ENCODE measurements at regions not wholly inside any gene's neighbourhood (a gene's known extent, or its start where the extent isn't known, plus 50 kb on each side); places are given as distances from the start of the nearest gene placed in this dataset.

DNA sequence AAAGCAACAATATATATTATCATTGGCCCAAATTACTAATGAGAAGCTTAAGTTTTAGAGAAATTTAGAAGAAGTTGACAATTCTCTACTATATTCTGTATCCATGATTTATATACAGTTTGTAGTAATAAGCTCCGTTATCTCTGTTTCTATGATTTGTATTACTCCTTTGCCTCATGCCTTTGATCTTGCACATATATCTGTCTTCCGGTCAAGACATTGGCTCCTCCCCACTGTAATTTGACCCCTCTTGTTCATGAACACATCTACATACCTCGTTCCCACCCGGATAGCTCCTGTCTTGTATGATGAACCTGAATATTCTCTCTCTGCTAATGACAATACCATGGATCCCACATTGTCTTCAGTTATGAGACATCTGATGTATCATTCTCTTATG, 581.0 kb upstream of the RGS18 start:
- Mint-ChIP-seq H3K36me3 (ENCODE audit: insufficient read depth) (no peaks in the 10 kb centered on the region), H3K9me3 (ENCODE audit: low read depth) (peaks cover 7% of the 10 kb centered on the region), H3K27me3 (no peaks in the 10 kb centered on the region), H3K4me1 (ENCODE audit: low read depth) (peaks cover 8% of the 10 kb centered on the region), H3K4me3 (ENCODE audit: low read depth) (no peak overlapping the region), H3K27ac (no peak overlapping the region)
- DNase-seq (ENCODE audit: low spot score, unreplicated experiment) = no peak
- no peak for TF ChIP-seq CTCF (IDR thresholded peaks at IDR 0.05; ENCODE audit: unreplicated experiment)

- peaks cover 7% of the 10 kb centered on the region for H3K4me1 Mint-ChIP-seq (ENCODE audit: low read depth)
- H3K36me3 Mint-ChIP-seq (ENCODE audit: insufficient read depth) = no peaks in the 10 kb centered on the region
- no peak for DNase-seq (ENCODE audit: low spot score, unreplicated experiment)
- H3K27ac Mint-ChIP-seq = no peak overlapping the region
- H3K27me3 Mint-ChIP-seq = no peaks in the 10 kb centered on the region
- TF ChIP-seq CTCF (IDR thresholded peaks at IDR 0.05; ENCODE audit: unreplicated experiment) = no peak
- H3K4me3 Mint-ChIP-seq (ENCODE audit: low read depth) = no peak overlapping the region
- peaks cover 12% of the 10 kb centered on the region for H3K9me3 Mint-ChIP-seq (ENCODE audit: low read depth)
These were observed 580.0 kb upstream of the RGS18 start for GRCh38 chr1:191578281-191578680.

DNA sequence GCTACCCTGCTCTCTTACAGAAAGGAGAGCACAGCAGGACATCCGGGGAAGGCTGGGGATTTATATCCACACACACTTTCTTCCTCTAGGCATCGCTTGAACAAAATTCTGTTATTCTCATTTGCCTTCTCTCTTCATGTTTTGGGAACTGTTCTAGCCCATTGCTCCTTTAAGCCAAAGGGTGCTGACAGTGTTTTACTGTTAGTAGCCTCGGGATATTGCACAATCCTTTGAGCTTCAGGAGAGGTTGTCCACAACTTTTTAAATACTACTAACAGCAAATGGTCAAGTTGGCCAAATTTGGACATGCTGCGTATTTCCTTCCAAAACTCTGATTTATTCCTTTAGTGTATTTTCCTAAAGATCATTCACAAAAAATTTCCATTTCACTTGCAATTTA, 579.2 kb upstream of the RGS18 start:
- H3K27ac Mint-ChIP-seq = no peak overlapping the region
- no peaks in the 10 kb centered on the region for H3K27me3 Mint-ChIP-seq
- peaks cover 16% of the 10 kb centered on the region for H3K9me3 Mint-ChIP-seq (ENCODE audit: low read depth)
- no peak overlapping the region for H3K4me3 Mint-ChIP-seq (ENCODE audit: low read depth)
- H3K4me1 Mint-ChIP-seq (ENCODE audit: low read depth) = peaks cover 8% of the 10 kb centered on the region
- H3K36me3 Mint-ChIP-seq (ENCODE audit: insufficient read depth) = no peaks in the 10 kb centered on the region
- no peak for TF ChIP-seq CTCF (IDR thresholded peaks at IDR 0.05; ENCODE audit: unreplicated experiment)
- no peak for DNase-seq (ENCODE audit: low spot score, unreplicated experiment)

DNA sequence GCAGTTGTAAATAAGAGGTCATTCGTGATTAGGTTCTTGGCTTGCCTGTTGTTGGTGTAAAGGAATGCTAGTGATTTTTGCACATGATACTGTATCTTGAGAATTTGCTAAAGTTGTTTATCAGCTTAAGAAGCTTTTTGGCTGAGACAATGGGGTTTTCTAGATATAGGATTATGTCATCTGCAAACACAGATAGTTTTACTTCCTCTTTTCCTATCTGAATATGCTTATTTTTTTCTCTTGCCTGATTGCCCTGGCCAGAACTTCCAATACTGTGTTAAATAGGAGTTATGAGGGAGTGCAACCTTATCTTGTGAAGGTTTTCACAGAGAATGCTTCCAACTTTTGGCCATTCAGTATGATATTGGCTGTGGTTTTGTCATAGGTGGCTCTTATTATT, 576.1 kb upstream of the RGS18 start:
- no peak overlapping the region for H3K4me3 Mint-ChIP-seq (ENCODE audit: low read depth)
- no peak overlapping the region for H3K27ac Mint-ChIP-seq
- no peak for DNase-seq (ENCODE audit: low spot score, unreplicated experiment)
- H3K4me1 Mint-ChIP-seq (ENCODE audit: low read depth) = peaks cover 2% of the 10 kb centered on the region
- no peaks in the 10 kb centered on the region for H3K36me3 Mint-ChIP-seq (ENCODE audit: insufficient read depth)
- TF ChIP-seq CTCF (IDR thresholded peaks at IDR 0.05; ENCODE audit: unreplicated experiment) = no peak
- peaks cover 16% of the 10 kb centered on the region for H3K9me3 Mint-ChIP-seq (ENCODE audit: low read depth)
- no peaks in the 10 kb centered on the region for H3K27me3 Mint-ChIP-seq

DNA sequence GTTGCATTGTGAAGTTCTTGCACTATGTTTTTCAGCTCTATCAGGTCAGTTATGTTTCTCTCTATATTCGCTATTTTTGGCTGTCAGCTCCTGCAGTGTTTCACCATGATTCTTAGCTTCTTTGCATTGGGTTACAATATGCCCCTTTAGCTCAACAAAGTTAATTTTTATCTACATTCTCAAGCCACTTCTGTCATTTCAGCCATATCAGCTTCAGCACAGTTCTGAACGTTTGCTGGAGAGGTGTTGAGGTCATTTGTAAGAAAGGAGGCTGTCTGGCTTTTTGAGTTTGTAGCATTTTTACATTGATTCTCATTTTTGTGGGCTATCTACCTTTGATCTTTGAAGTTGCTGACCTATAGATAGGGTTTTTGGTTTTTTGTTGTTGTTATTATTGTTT, 573.2 kb upstream of the RGS18 start:
- Mint-ChIP-seq H3K27me3 (no peaks in the 10 kb centered on the region), H3K27ac (no peak overlapping the region), H3K4me1 (ENCODE audit: low read depth) (peaks cover 2% of the 10 kb centered on the region)

More for the DNA sequence above, 573.2 kb upstream of the RGS18 start:
- peaks cover 16% of the 10 kb centered on the region for H3K9me3 Mint-ChIP-seq (ENCODE audit: low read depth)
- no peak for TF ChIP-seq CTCF (IDR thresholded peaks at IDR 0.05; ENCODE audit: unreplicated experiment)
- H3K4me3 Mint-ChIP-seq (ENCODE audit: low read depth) = no peak overlapping the region
- no peaks in the 10 kb centered on the region for H3K36me3 Mint-ChIP-seq (ENCODE audit: insufficient read depth)
- DNase-seq (ENCODE audit: low spot score, unreplicated experiment) = no peak

Measured in progenitor cell of endocrine pancreas (in vitro differentiated cells).